Activated naive CD8-positive, alpha-beta T cell treated with anti-CD3 and anti-CD28 coated beads for 36 hours (primary cell): ENCODE measurements at regions not wholly inside any gene's neighbourhood (a gene's known extent, or its start where the extent isn't known, plus 50 kb on each side); places are given as distances from the start of the nearest gene placed in this dataset.

Source experiments
- DNase-seq: peaks from one replicate; pipeline ENCODE4 v3.0.0; 2021
- H3K27ac Mint-ChIP-seq: one replicate; pipeline ENCODE4 v1.8.0; 2022; ENCODE audit warnings: mild to moderate bottlenecking, moderate library complexity, mixed read lengths
- H3K27me3 Mint-ChIP-seq: one replicate; pipeline ENCODE4 v1.8.0; 2022; ENCODE audit warnings: mild to moderate bottlenecking, mixed read lengths
- H3K36me3 Mint-ChIP-seq: one replicate; pipeline ENCODE4 v1.8.0; 2021; ENCODE audit warnings: mild to moderate bottlenecking, mixed read lengths
- H3K4me1 Mint-ChIP-seq: one replicate; pipeline ENCODE4 v1.8.0; 2021; ENCODE audit warnings: mixed read lengths
- H3K4me3 Mint-ChIP-seq: one replicate; pipeline ENCODE4 v1.8.0; 2022; ENCODE audit warnings: mild to moderate bottlenecking, moderate library complexity, mixed read lengths
- H3K9me3 Mint-ChIP-seq: one replicate; pipeline ENCODE4 v1.8.0; 2022; ENCODE audit warnings: mixed read lengths

DNA sequence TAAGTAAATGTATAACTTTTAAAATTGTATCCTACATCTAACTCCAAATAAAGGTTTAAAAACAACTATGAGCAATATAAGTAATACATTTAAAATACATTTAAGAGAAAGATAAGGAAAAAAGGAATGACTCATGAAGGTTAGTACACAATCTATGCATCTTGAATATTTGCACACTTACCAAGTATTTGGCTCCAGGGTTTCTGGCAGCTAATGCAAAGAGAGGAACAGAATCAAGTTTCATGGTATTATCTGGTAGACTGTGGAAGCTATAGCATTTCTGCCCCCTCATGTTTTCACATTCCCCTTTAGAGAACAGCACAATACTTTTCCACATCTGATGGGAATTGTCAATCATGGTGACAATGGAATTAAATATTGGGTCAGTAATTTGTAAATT, 132.1 kb downstream of the COX7C start:
- Mint-ChIP-seq H3K27me3 (no peaks in the 10 kb centered on the region), H3K4me3 (no peak overlapping the region), H3K4me1 (no peaks in the 10 kb centered on the region), H3K36me3 (no peaks in the 10 kb centered on the region), H3K27ac (no peak overlapping the region), H3K9me3 (no peaks in the 10 kb centered on the region)
- no peak for DNase-seq

- Mint-ChIP-seq H3K9me3 (peaks cover 2% of the 10 kb centered on the region), H3K4me1 (no peaks in the 10 kb centered on the region), H3K36me3 (no peaks in the 10 kb centered on the region), H3K27ac (no peak overlapping the region), H3K27me3 (no peaks in the 10 kb centered on the region), H3K4me3 (no peak overlapping the region)
- DNase-seq = no peak
Measured at GRCh38 chr5:86756839-86757238, 139.1 kb downstream of the COX7C start.

DNA sequence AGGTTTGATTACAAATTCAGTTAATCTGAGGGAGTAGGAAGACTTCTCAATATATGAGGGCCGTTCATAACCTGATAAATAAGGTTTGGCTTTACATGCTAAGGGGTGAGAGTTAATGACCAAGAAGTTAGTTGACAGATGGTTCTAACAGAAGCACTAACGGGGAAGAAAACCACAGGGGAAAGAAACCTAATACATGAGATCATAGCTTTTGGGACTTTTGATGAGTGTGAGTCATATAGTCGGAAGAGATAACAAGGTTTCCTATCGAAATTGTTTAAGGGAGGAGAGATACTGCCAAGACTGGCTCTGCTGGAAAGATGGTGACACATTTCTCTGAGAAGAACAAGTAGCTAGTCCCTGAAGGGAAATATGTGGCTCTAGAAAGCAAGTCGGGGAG, 140.1 kb downstream of the COX7C start:
- no peak overlapping the region for H3K27ac Mint-ChIP-seq
- H3K27me3 Mint-ChIP-seq = no peaks in the 10 kb centered on the region
- peaks cover 2% of the 10 kb centered on the region for H3K9me3 Mint-ChIP-seq
- DNase-seq = no peak
- no peaks in the 10 kb centered on the region for H3K4me1 Mint-ChIP-seq
- no peak overlapping the region for H3K4me3 Mint-ChIP-seq
- no peaks in the 10 kb centered on the region for H3K36me3 Mint-ChIP-seq

- Mint-ChIP-seq H3K27me3 (no peaks in the 10 kb centered on the region), H3K36me3 (no peaks in the 10 kb centered on the region), H3K27ac (no peak overlapping the region), H3K4me3 (no peak overlapping the region), H3K9me3 (peaks cover 2% of the 10 kb centered on the region), H3K4me1 (no peaks in the 10 kb centered on the region)
- DNase-seq = no peak
Measured at GRCh38 chr5:86760661-86761060, 142.9 kb downstream of the COX7C start.

- Mint-ChIP-seq H3K36me3 (no peaks in the 10 kb centered on the region), H3K4me3 (no peak overlapping the region)
Measured at GRCh38 chr5:86763929-86764328, 146.2 kb downstream of the COX7C start.

DNA sequence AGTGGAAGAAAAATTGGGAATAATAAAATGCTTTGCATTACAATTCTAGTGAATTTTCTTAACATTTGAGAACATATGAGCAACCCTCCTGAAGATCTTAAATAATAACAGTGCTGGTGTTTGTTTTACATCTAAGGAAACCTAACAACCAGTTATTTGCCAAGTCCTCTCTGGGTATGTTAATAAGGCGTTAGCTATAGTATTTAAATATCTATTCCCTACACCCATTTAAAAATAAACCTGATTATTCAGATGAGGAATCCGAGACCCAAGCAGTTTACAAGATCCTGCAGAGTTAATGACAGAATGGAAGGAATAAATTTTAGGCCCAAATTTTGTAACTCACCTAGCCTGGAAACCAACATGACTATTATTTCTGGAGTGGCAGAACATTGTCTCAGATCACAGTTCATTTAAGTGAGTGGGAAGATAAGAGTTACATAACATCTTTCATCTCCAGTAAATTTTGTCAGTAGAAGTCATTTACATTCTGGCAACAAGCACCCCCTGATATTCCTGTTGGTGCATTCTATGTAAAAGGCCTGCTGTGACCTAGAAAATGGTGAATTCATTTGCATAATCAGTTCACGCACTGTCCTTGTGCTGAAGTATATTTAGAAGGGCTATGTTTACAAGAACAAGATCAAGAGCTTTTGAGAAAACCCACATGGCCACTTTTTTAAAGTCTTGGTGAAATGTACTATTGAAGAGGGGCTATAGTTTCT, 148.2 kb downstream of the COX7C start:
- peaks cover 7% of the 10 kb centered on the region for H3K9me3 Mint-ChIP-seq
- no peaks in the 10 kb centered on the region for H3K36me3 Mint-ChIP-seq
- H3K4me3 Mint-ChIP-seq = no peak overlapping the region
- DNase-seq = no peak
- H3K4me1 Mint-ChIP-seq = no peaks in the 10 kb centered on the region
- H3K27me3 Mint-ChIP-seq = no peaks in the 10 kb centered on the region
- no peak overlapping the region for H3K27ac Mint-ChIP-seq

More at GRCh38 chr5:86763929-86764328, 146.2 kb downstream of the COX7C start:
- DNase-seq = no peak
- no peaks in the 10 kb centered on the region for H3K27me3 Mint-ChIP-seq
- H3K4me1 Mint-ChIP-seq = no peaks in the 10 kb centered on the region
- H3K27ac Mint-ChIP-seq = no peak overlapping the region
- H3K9me3 Mint-ChIP-seq = peaks cover 2% of the 10 kb centered on the region

- Mint-ChIP-seq H3K27ac (no peak overlapping the region), H3K27me3 (no peaks in the 10 kb centered on the region)
Measured at GRCh38 chr5:86768699-86769202, 151.0 kb downstream of the COX7C start.

GRCh38 chr5:86780018-86780417, 162.3 kb downstream of the COX7C start:
- H3K27me3 Mint-ChIP-seq = peaks cover 4% of the 10 kb centered on the region
- no peaks in the 10 kb centered on the region for H3K9me3 Mint-ChIP-seq
- H3K4me3 Mint-ChIP-seq = no peak overlapping the region
- H3K27ac Mint-ChIP-seq = no peak overlapping the region
- DNase-seq = no peak
- H3K4me1 Mint-ChIP-seq = no peaks in the 10 kb centered on the region
- no peaks in the 10 kb centered on the region for H3K36me3 Mint-ChIP-seq

More at GRCh38 chr5:86768699-86769202, 151.0 kb downstream of the COX7C start:
- H3K36me3 Mint-ChIP-seq = no peaks in the 10 kb centered on the region
- peaks cover 9% of the 10 kb centered on the region for H3K9me3 Mint-ChIP-seq
- no peaks in the 10 kb centered on the region for H3K4me1 Mint-ChIP-seq
- H3K4me3 Mint-ChIP-seq = no peak overlapping the region
- no peak for DNase-seq

GRCh38 chr5:86786955-86787354, 169.2 kb downstream of the COX7C start:
- Mint-ChIP-seq H3K27me3 (no peaks in the 10 kb centered on the region), H3K9me3 (no peaks in the 10 kb centered on the region), H3K27ac (no peak overlapping the region), H3K4me3 (no peak overlapping the region), H3K4me1 (no peaks in the 10 kb centered on the region), H3K36me3 (no peaks in the 10 kb centered on the region)
- no peak for DNase-seq

DNA sequence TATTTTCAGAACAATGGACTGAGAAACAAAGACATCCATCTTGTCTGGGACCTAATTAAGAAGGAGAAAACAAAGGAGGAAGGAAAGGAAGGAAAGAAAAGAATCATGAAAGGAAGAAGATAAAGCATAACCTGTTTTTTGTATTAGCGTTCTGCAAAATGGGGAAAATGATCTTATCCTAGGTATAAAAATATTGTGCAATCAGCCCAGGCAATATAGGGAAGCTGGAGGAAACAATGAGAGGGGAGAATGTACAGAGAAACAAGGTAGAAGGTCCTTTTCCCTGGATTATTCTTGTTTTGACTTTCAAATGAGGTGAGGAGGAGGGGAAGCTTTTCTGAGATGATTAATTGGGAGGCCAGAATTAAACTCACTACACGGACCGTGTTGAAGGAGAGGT, 177.9 kb downstream of the COX7C start:
- no peaks in the 10 kb centered on the region for H3K4me1 Mint-ChIP-seq
- H3K27ac Mint-ChIP-seq = no peak overlapping the region
- no peaks in the 10 kb centered on the region for H3K27me3 Mint-ChIP-seq
- H3K4me3 Mint-ChIP-seq = no peak overlapping the region
- no peaks in the 10 kb centered on the region for H3K36me3 Mint-ChIP-seq
- no peaks in the 10 kb centered on the region for H3K9me3 Mint-ChIP-seq
- no peak for DNase-seq

DNA sequence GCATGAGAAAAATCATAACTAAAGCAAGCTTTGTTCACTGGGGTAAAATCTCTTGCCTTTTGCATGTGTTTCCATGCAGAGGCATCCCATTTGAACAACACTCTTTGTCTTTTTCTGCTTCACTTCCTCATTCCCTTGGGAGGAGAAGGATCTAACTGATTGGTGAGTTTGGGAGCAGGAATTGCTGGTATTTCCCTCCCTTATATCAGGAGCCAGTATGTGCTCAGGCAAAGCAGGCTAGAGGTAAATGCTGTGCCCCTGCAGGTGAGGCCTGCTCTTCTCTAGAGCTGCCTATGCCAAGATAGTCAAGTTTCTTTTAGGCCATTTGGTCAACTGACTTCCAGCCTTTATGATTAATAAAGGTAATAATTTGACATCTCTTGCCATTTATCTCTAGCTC, 179.9 kb downstream of the COX7C start:
- no peaks in the 10 kb centered on the region for H3K36me3 Mint-ChIP-seq

DNA sequence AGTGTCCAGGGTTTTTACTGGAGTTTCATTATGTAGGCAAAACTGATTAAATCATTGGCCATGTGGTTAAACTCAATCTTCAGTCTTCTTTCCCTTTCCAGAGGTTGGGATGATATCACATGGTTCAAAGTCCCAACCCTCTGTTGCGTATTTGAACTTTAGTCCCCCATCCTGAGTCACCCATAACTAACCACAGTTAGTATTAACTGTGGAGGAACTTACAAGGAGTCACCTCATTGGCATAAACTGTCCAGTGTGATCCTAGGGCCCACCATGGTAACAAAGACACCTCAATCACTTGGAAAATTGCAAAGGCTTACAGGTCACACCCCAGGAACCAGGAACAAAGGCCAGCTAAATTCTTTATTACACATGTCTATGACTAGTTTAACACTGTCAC, 188.5 kb downstream of the COX7C start:
- no peak overlapping the region for H3K4me3 Mint-ChIP-seq

More for the DNA sequence above, 179.9 kb downstream of the COX7C start:
- H3K4me1 Mint-ChIP-seq = no peaks in the 10 kb centered on the region
- no peaks in the 10 kb centered on the region for H3K27me3 Mint-ChIP-seq
- no peaks in the 10 kb centered on the region for H3K9me3 Mint-ChIP-seq
- H3K27ac Mint-ChIP-seq = no peak overlapping the region
- H3K4me3 Mint-ChIP-seq = no peak overlapping the region
- DNase-seq = no peak

GRCh38 chr5:86807046-86808031, 189.6 kb downstream of the COX7C start:
- Mint-ChIP-seq H3K27me3 (peaks cover 5% of the 10 kb centered on the region), H3K36me3 (no peaks in the 10 kb centered on the region), H3K27ac (no peak overlapping the region), H3K4me3 (no peak overlapping the region), H3K4me1 (no peaks in the 10 kb centered on the region), H3K9me3 (no peaks in the 10 kb centered on the region)
- no peak for DNase-seq

More for the DNA sequence above, 188.5 kb downstream of the COX7C start:
- H3K27me3 Mint-ChIP-seq = peaks cover 5% of the 10 kb centered on the region
- H3K4me1 Mint-ChIP-seq = no peaks in the 10 kb centered on the region
- DNase-seq = no peak
- no peaks in the 10 kb centered on the region for H3K9me3 Mint-ChIP-seq
- H3K27ac Mint-ChIP-seq = no peak overlapping the region
- H3K36me3 Mint-ChIP-seq = no peaks in the 10 kb centered on the region

GRCh38 chr5:86814315-86814714, 196.6 kb downstream of the COX7C start:
- H3K27ac Mint-ChIP-seq = no peak overlapping the region
- H3K4me1 Mint-ChIP-seq = no peaks in the 10 kb centered on the region
- H3K4me3 Mint-ChIP-seq = no peak overlapping the region
- H3K9me3 Mint-ChIP-seq = no peaks in the 10 kb centered on the region
- no peaks in the 10 kb centered on the region for H3K27me3 Mint-ChIP-seq
- H3K36me3 Mint-ChIP-seq = no peaks in the 10 kb centered on the region
- no peak for DNase-seq

DNA sequence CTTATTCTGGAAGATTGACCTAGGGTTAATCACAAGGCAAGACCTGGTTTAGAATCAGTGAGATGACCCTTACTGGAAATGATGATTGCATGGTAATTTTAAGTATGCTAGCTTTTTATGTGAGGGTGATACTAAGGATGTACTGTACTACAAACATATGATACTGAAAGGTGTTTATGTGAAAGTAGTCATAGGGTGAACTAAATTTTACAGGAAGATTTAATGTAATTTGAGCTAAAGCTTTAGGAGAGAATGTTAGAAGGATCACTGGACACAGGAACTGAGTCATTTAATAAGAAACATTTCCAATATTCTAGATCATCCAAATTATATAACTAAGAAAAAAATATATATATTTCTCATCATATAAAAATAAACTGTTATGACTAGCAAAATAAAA, 197.2 kb downstream of the COX7C start:
- Mint-ChIP-seq H3K4me3 (no peak overlapping the region), H3K27me3 (no peaks in the 10 kb centered on the region), H3K36me3 (no peaks in the 10 kb centered on the region), H3K9me3 (no peaks in the 10 kb centered on the region), H3K4me1 (no peaks in the 10 kb centered on the region), H3K27ac (no peak overlapping the region)
- DNase-seq = no peak
